HG03558 (cell line): ENCODE measurements at regions not wholly inside any gene's neighbourhood (a gene's known extent, or its start where the extent isn't known, plus 50 kb on each side); places are given as distances from the start of the nearest gene placed in this dataset.

Experiments
- ATAC-seq: cut with Tn5 transposase; IDR thresholded peaks from one replicate; pipeline ENCODE4 v1.9.1; 2021; ENCODE audit warnings: moderate number of reproducible peaks; ENCODE audit not compliant: unreplicated experiment; ENCODE audit errors: extremely low read depth

- ATAC-seq, result no peak
Measured at GRCh38 chr11:104830508-104830907, 67.8 kb downstream of the CASP12 start.

- no peak for ATAC-seq
Measured at GRCh38 chr11:104830080-104830479, 68.2 kb downstream of the CASP12 start.

DNA sequence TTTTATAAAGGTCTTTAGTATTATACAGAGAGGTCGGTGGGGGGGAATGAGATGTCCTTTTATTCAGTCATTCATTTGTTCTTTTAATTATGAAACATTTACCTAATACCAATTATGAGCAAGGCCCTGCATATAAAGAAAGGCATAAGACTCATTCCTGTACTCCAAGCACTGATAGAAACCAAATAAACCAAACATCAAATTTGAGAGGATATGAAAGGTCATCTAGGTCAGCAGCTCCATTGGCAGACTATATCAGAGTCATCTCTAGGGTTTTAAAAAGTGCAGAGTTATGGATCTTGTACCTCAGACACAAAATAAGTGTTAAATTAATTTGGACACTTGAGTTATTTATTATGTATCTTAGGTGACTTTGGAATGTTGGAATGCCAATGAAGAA lies 71.5 kb downstream of the CASP12 start:
- no peak for ATAC-seq

DNA sequence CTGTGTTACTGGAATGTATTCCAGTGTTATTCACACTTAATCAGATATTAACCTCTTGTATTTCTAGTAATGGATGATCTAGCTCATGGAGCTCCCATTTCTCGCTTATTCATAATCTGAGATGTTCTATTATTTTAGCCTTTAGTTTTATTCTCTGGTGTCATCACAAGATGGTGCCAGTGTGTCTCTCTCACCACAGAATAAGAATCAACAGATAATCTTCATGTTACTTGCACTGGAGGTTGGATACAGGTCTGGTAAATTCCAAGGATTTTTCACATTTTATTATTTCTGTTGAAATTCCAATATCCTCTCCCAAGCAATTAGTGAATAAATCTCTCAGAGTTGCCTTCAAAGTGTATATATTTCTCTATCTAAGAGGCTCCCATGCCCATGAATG lies 74.6 kb downstream of the CASP12 start:
- ATAC-seq, result no peak

GRCh38 chr11:104820431-104820830 lies 77.8 kb downstream of the CASP12 start:
- no peak for ATAC-seq

- ATAC-seq, result no peak
Measured at GRCh38 chr11:104819603-104820002, 78.7 kb downstream of the CASP12 start.

DNA sequence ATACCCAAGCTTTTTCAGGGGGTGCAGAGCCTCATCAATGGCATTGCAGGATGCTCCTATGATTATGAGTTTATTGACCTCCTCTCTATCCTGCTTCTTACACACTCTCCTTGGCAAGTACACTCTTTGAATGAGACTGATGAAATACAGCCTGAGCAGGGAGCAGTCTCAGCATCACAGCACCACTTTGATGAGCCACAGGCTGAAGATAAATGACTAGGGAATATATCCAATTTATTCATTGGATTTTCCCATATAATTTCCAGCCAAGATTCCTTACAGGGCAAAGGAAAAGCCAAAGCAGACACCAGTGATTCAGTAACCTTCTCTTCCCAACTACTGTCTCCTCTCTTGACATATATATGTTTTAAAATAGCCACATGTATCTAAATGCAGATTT lies 79.2 kb downstream of the CASP12 start:
- no peak for ATAC-seq

- ATAC-seq, result no peak
Measured at GRCh38 chr11:104817973-104818372, 80.3 kb downstream of the CASP12 start.

DNA sequence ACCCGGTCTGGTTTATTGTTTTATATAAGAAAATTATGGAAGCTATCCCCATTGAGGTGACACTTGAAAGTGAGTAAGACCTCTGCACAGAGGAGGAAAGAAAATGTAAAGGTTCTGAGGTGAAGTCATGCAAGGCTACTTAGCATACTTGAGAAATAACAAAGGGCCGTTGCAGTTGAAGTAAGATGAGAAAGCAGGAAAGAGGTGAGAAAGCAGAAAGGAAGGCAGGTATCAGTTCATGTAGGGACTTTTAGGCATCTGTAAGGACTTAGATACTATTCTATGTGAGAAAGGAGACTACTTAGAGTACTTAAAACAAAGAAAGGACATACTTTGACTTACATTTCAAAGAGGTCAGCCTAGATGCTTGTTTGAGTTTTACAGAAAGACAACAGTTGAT lies 84.7 kb downstream of the CASP12 start:
- ATAC-seq, result no peak

- ATAC-seq, result no peak
Measured at GRCh38 chr11:104812103-104812788, 86.0 kb downstream of the CASP12 start.

DNA sequence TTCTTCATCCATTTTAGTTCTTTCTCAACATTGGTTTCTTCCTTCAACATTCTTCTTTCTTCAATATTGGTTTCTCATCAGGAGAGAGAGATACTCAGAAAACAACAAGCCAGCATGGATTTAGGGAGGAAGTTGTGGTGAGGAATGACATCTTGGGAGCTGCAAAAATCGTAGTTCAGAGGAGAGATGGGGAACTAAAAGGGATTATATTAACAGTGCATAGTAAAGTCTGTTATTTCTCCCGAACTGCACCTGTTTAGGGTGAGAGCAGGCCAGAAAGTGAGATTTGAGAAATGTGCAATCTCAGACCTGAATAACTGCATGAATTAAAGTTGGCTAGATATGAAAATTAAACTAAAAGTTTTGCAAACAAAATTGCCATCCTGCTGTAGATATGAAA lies 94.5 kb downstream of the CASP12 start:
- no peak for ATAC-seq

- ATAC-seq, result peak; percentile 81
Measured at GRCh38 chr11:104799251-104799650, 99.0 kb downstream of the CASP12 start.

DNA sequence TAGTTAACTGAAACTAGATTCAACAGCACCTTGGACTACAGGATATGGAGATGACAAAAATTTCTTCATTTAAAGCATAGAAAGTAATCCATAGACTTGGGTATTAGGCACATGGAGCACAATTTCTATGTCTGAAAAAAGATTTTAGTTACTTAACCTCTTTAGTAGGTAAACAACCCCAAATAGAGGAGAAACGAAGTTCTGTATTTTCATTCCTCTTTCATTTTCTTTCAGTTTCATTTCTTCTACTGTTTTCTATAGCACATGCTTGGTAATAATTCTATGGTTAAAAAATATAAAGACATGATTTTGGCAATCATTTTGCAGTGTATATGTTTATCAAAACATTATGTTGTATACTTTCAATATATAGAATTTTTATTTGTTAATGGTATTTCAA lies 99.5 kb downstream of the CASP12 start:
- ATAC-seq, result no peak

DNA sequence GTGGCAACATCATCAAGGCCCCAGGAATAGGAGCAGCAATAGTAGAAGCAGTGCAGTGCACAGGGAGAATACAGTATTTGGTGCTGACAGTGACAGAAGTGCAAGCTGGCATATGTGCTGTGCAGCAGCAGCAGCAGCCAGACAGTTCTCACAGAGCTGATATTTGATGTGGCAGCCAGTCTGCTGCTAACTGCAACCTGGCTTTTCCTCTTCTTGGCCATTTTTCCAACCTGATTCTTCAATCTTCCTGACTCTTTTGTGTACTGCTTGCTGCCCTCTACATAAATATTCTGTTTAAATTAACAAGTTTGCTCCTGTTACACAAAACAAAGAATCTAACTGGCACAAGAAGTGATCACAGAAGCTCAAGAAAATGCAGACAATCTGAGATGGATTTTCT lies 102.0 kb downstream of the CASP12 start:
- no peak for ATAC-seq

- no peak for ATAC-seq
Measured at GRCh38 chr11:104795501-104796213, 102.6 kb downstream of the CASP12 start.

GRCh38 chr11:104792861-104793260 lies 105.4 kb downstream of the CASP12 start:
- no peak for ATAC-seq

- ATAC-seq, result no peak
Measured at GRCh38 chr11:104791896-104792295, 106.4 kb downstream of the CASP12 start.

GRCh38 chr11:104784684-104785460 lies 113.4 kb downstream of the CASP12 start:
- no peak for ATAC-seq

DNA sequence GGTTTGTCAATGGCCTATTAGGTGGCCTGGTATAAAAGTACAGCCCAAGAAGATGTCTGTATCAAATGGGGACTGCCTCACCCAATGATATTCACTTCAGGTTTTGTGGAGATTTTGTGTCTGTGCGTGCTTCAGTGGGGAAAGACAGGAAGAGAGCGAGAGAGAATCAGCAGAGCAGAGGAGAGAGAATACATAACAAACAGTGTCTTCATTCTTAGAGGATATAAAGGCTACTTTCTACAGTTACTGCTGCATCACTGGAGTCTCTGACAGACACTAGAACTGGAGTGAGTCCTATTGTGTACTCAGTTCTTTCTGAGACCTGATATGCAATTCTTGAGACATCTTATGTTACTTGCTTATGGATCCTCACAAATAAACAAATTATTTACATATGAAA lies 115.0 kb downstream of the CASP12 start:
- no peak for ATAC-seq

DNA sequence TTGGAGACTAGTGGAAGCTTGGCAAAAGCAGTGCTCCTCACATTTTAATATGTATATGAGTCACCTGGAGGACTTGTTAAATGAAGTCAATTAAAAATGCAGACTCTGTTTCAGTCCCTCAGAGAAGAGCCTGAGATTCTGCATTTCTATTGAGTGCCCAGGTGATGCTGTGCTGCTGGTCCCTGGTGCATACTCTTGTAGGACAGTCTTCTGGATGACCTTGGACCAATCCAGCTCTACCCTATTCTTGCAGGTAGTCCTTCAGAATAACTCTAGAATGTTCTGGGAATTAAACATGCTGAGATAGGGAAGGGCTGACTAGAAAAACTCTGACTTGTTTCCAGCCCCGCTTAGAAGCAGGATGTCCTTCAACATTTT lies 115.9 kb downstream of the CASP12 start:
- no peak for ATAC-seq

DNA sequence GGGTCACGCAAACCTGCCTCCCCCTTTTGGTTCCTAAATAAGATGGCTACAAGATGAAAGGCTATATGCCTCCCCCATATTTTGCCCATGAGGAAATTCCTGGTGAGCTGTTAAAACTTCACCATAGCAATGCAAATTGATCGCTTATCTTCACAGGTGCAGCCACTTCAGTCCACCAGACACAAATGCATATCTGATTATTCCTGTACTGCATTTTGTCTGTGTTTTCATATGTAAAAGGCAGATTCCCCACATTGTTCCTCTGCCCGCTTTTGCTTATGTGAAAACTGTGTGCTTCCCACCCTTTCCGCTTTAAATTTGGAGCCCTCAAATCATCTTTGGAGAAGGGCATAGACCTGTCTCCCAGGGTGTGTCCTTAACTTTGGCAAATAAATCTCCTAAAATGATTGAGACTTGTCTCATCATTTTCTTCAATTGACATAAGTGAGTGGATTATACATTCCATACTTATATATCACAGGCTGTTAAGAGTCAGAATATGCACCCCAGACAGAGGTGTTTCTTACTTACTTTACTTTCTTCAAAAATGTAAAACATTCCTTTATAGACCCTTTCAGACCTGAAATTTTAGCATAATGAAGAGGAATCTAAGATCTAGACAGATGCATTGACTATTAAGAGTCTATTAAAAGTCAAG lies 116.4 kb downstream of the CASP12 start:
- ATAC-seq, result no peak
